ENCODE measurements at regions not wholly inside any gene's neighbourhood (a gene's known extent, or its start where the extent isn't known, plus 50 kb on each side); places are given as distances from the start of the nearest gene placed in this dataset.

- DNase-seq (ENCODE audit: low read depth in 2 of 2): no peak
Measured at GRCh38 chr2:118279005-118279404, 190.7 kb downstream of the INSIG2 start.

DNA sequence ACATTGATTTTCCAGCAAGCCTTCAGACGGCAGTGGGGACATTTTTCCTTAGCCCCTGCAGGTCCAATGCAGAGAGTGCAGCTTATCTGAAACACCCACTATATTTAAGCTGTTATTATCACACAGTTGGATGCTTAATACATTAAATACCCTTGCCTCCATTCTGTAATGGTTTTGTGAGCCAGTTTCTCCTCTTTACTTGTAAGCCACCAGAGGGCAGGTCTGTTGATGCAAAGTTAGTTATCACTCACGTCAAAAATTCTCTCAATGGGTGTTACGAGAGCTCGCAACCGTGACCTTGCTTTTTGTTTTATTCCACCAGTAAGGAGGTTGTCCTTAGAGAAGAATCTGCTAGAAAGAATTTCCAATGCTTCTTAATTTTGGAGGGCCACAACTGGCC lies 189.8 kb downstream of the INSIG2 start:
- DNase-seq (ENCODE audit: low read depth in 2 of 2): no peak

GRCh38 chr2:118274841-118275510 lies 186.7 kb downstream of the INSIG2 start:
- DNase-seq (ENCODE audit: low read depth in 2 of 2): no peak

GRCh38 chr2:118272391-118272790 lies 184.1 kb downstream of the INSIG2 start:
- DNase-seq (ENCODE audit: low read depth in 2 of 2): no peak

DNA sequence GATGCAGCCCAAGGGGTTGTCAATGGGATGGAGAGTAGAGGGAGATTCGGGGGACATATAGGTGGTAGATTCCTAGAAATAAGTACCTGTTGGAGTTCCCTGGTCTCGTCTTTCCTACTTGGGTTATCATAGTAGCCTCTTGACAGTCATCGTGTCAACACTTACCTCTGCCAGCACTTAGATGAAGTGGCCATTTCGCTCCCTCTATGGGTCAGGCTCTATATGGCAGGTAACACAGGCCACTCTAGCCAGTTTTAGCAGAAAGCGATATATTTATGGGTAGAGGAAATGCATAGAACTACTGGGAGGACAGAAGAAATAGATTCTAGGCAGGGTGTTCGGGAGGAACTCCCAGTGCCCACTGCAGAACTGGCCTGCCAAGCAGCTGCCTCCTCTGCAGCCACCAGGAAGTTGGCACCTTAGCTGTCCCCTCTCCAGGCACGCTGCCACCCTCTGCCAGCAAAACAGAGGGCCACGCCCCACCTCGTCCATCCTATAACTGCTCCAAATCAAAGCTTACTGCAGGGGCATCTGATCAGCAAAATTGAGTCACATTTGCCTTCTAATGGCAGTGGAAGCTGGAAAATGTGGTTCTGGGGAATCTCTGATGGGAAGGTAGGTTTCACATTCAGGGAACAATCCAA lies 181.3 kb downstream of the INSIG2 start:
- DNase-seq (ENCODE audit: low read depth in 2 of 2): no peak

DNA sequence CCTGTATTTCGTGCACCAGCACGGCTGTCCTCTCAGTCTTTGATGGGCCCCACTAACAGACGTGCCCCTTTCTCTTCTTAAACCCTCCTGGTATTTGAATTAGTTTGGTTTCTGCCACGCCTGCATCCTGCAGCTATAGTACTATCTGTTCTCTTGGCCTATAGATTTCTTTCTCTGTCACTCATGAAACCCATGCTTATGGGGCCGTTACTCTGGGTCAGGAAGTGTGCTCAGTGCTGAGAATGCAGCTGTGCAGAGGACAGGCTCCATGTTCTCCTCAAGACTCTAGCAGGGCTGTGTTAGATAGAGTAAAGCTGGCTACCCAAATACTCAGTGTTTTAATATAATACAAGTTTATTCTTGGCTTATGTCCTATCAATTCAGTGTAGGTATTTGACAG lies 180.0 kb downstream of the INSIG2 start:
- DNase-seq (ENCODE audit: low read depth in 2 of 2): no peak

- no peak for DNase-seq (ENCODE audit: low read depth in 2 of 2)
Measured at GRCh38 chr2:118265873-118266455, 177.7 kb downstream of the INSIG2 start.

DNA sequence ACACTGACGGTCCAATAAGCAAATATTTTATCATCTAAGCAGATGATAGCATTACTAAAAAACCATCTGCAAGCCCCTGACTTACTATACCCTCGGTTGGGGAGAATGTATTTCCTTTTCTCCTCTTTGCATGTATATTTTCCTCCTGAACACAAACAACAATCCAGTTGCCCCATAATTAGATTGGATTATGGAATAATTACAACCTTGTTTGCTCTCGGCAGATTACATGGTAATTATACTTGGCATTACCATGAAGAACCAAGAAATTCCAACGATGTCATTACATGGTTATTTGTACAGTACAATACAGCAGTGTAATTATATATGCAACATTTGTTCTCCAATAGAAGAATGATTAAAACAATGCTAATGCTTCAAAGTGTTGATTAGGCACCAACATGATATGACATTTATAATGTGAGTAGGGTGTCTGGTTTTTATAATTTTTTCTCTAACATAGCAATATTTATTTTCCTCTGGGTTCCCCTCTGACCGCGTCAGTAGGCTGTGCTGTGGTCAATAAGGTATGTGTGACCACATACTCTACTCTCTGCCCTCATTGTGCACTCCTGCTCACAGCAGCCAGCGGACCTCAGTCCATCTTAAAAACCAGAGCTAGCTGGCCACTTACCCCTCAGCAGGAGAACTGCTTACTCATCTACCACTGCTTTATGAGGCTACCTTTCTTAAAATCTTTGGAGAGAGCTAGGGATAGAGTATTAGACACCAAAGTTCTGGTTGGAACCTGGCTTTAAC lies 176.1 kb downstream of the INSIG2 start:
- DNase-seq (ENCODE audit: low read depth in 2 of 2): no peak

DNA sequence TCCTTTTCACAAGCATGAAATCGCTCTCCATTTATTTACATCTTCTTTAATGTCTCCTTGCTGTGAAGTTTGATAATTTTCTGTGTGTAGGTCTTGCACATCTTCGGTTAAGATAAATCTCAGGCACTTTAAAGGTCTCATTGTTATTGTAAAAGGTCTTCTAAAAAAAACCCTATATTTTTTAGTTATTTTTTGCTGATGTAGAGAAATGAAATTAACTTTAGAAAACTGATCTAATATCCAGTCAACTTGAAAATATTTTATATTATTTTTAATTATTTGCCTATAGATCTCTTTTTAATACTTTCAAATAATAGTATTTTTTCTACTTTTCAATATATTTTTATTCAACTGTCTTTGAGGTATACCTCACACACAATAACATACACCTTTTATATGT lies 169.4 kb downstream of the INSIG2 start:
- DNase-seq (ENCODE audit: low read depth in 2 of 2): no peak

DNA sequence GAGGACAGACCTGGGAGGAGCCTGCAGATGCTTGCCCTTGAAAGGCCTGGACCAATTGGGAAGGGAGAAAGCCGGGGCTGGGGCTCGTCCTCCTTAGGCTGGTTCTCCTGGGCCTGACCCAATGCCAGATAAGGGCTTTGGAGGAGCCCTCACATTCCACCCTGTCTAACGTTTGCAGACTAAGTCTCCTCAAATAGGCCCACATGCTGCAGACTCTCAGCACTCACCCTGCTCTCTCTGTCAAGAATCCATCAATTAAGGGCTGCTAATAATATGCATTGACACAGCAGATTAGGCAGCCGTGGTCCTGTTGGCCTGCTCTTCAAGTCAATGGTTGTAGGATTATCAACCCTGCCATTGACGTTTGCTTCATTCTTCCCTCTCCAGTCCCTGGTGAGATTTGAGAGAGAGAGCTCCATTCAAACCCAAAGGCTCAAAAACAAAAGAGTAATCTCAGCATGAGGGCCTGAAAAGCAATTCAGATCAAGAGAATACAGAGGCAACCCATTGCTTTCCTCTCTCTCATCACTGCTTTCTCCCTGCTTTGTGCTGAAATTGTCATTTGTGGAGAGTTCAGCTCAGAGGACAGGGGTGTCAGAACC lies 167.6 kb downstream of the INSIG2 start:
- DNase-seq (ENCODE audit: low read depth in 2 of 2): no peak

GRCh38 chr2:118255301-118255700 lies 167.0 kb downstream of the INSIG2 start:
- no peak for DNase-seq (ENCODE audit: low read depth in 2 of 2)

GRCh38 chr2:118254116-118254515 lies 165.8 kb downstream of the INSIG2 start:
- no peak for DNase-seq (ENCODE audit: low read depth in 2 of 2)

DNA sequence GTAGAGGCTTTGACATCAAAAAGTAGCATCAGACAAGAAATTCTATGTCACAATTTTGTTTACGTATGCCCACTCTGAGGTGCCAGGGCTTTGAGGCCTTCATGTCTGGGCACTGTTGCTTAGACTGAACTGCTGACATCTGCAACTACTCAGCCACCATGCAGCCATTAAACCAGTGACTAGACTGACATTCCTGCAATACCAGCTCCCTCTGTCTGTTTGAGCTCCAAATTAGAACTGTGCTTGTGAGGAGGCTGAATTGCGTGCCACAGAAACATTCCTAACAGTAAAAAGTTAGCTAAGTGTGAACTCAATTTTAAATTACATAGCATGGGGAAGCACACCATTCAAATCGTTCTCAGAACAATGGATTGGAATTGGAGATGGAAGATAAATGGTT lies 163.2 kb downstream of the INSIG2 start:
- no peak for DNase-seq (ENCODE audit: low read depth in 2 of 2)

GRCh38 chr2:118250463-118250862 lies 162.2 kb downstream of the INSIG2 start:
- DNase-seq (ENCODE audit: low read depth in 2 of 2): no peak

DNA sequence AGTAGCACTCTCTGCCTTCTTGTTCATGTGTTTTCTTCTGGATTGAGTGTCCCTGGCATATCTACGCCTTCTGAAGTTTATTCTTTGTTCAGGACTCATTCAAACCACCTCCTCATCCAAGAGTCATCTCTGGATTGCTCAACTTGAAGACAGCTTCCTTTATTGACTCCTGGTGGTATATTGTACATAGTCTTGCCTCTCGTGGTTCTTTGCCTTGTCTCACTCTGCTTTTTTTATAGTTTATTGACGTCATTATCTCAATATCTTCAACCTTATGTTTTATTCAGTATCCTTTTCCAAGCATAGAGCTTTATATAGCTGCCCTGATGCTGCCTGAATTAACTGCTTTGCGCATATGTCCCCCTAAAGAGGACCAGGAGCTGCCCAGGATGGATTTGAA lies 161.7 kb downstream of the INSIG2 start:
- no peak for DNase-seq (ENCODE audit: low read depth in 2 of 2)

DNA sequence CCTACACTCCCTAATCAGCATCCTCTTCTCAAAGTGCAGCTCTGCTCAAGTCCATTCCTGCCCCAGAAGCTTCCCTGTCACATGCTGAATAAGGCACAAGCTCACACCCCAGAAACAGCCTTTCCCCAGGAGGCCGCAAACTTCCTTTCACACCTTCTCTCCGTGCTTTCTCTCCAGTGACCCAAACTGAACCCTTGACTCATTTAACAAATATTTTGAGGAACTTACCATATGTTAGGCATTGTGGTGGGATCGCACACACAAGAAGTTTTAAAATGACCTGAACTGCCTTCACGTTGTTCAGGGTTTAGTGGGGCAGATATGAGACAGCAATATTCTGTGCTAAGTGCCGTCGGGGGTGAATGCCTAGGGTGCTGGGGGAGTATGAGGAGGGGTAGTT lies 161.3 kb downstream of the INSIG2 start:
- DNase-seq (ENCODE audit: low read depth in 2 of 2): no peak

DNA sequence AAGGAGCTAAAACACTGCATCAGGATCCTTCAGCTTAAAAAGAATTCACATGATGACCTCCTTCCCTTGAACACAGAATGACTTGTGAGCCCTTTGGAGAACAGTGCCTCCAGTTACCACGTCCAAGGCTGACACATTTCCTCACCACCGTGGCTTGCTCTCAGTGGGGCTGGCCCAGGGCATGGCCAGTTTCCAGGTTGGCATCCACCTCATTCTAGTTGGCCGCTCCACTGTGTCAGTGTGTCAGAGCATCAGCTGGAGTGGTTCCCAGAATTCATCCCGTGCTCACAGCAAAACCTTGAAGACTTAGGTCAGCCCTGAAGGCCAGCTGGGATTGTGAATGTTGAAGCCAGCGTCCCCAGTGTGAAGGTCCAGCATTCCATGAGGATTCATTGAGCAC lies 158.5 kb downstream of the INSIG2 start:
- DNase-seq (ENCODE audit: low read depth in 2 of 2): no peak

DNA sequence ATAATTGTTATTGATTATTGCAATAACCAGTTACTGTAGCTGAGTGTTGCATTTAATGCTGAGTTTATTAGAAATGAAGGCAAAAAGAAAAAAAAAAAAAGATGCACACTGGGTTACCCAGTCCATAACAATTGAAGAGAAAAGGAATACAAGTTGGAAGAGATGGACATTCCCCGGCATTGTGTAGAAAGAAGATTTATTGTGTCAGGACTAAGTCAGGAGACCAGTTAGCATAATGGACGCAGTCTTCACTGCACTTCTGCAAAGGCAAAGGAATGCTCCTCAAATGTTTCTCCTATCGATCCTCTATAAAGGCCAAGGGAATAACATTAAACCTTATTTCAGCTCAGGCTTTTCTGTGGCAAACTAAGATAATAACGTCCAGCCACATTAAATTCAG lies 157.8 kb downstream of the INSIG2 start:
- DNase-seq (ENCODE audit: low read depth in 2 of 2): no peak

GRCh38 chr2:118244686-118245085 lies 156.4 kb downstream of the INSIG2 start:
- DNase-seq (ENCODE audit: low read depth in 2 of 2): no peak

DNA sequence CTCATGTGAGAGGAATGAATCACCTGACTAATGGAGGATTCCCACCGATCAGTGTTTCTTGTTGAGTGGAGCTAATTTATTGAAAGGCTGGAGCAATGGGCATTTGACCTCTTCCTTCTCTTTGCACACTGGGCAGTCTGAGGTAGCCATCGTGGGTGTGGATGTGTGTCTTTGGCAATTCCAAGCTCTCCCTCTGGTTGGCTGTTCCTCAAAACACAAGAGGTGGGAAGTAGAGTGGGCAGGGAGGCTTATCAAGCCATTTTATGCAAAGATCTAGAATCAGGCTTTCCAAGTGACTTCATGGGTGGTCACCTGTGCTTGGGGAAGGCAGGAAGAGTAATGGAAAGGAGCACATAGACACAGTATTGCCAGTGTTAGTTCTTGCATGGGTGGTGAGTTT lies 154.8 kb downstream of the INSIG2 start:
- no peak for DNase-seq (ENCODE audit: low read depth in 2 of 2)

- no peak for DNase-seq (ENCODE audit: low read depth in 2 of 2)
Measured at GRCh38 chr2:118242216-118242615, 153.9 kb downstream of the INSIG2 start.

DNA sequence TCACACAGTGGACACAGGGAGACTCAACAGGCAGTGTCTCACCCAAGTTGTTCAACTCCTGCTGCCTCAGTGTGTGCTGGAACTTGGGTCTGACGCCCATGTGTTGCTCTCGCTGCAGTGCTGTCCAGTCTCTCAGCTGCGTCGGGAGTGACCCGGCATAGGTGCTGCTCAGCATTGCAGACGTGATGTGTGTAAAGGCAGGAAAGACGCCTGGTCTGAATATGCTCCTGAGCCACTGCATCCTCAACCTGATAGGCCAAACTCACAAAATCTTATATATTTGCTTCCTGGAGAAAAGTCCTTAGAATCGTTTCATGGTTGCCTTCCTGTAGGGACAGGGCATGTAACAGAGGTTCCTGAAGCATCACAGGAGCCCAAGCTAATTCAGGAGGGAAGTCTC lies 152.9 kb downstream of the INSIG2 start:
- DNase-seq (ENCODE audit: low read depth in 2 of 2): no peak
